CD4-positive, alpha-beta T cell (primary cell): ENCODE measurements at regions not wholly inside any gene's neighbourhood (a gene's known extent, or its start where the extent isn't known, plus 50 kb on each side); places are given as distances from the start of the nearest gene placed in this dataset.

Experiments used
- ATAC-seq: fragments of 200-7000 bp; cut with Tn5 transposase; one replicate; pipeline ENCODE4 v1.10.0; 2022; ENCODE audit warnings: mild to moderate bottlenecking; ENCODE audit not compliant: poor library complexity
- CTCF ChIA-PET: fragments of 350-600 bp; sonication (Branson Sonifier 250); formaldehyde crosslinking; loops from one replicate; lab custom pipeline; 2021; ENCODE audit warnings: antibody characterized with exemption, inconsistent platforms; lab: Charles Lee
- POLR2A ChIA-PET: fragments of 350-600 bp; sonication (Branson Sonifier 250); formaldehyde crosslinking; loops from one replicate; lab custom pipeline; 2021; ENCODE audit warnings: antibody characterized with exemption, inconsistent platforms; lab: Charles Lee
- DNase-seq, 14 experiments: peaks; one replicate each; pipeline ENCODE4 v3.0.0-alpha.2; 2013 to 2020; ENCODE audit warnings: mixed read lengths in 2 of 14
- H3K27ac ChIP-seq, 2 donors: one replicate each; pipeline versions ENCODE4 v1.5.1 to v1.7.0; 2013; ENCODE audit warnings: low read length in 2 of 2, low read depth in 1 of 2, mild to moderate bottlenecking in 1 of 2
- H3K27me3 ChIP-seq, 2 experiments: 1 replicate in 1 of 2; 2 replicates in 1 of 2; pipeline versions ENCODE4 v1.6.1 to v1.7.0; 2013; ENCODE audit warnings: low read length in 2 of 2, control low read depth in 1 of 2, mild to moderate bottlenecking in 1 of 2, moderate library complexity in 1 of 2; ENCODE audit not compliant: insufficient read depth in 2 of 2, control insufficient read depth in 1 of 2
- H3K36me3 ChIP-seq: one replicate; pipeline ENCODE4 v1.6.1; 2013; ENCODE audit warnings: low read length, control low read depth; ENCODE audit not compliant: insufficient read depth
- H3K4me1 ChIP-seq: one replicate; pipeline ENCODE4 v1.6.1; 2013; ENCODE audit warnings: low read length, control low read depth; ENCODE audit not compliant: insufficient read depth
- H3K4me3 ChIP-seq: one replicate; pipeline ENCODE4 v1.5.1; 2013; ENCODE audit warnings: mild to moderate bottlenecking, low read length, moderate library complexity
- H3K9me3 ChIP-seq, 2 experiments: 1 replicate in 1 of 2; 2 replicates in 1 of 2; pipeline versions ENCODE4 v1.6.1 to v1.7.0; 2013; ENCODE audit warnings: low read length in 2 of 2, mild to moderate bottlenecking in 2 of 2, control low read depth in 1 of 2, moderate library complexity in 1 of 2; ENCODE audit not compliant: control insufficient read depth in 1 of 2, insufficient read depth in 1 of 2
- H3K27ac Mint-ChIP-seq: one replicate; pipeline ENCODE4 v1.8.0; 2020; ENCODE audit warnings: mixed read lengths
- H3K27me3 Mint-ChIP-seq: one replicate; pipeline ENCODE4 v1.8.0; 2021; ENCODE audit warnings: mixed read lengths
- H3K36me3 Mint-ChIP-seq: one replicate; pipeline ENCODE4 v1.8.0; 2021; ENCODE audit warnings: low read depth, mixed read lengths
- H3K4me1 Mint-ChIP-seq: one replicate; pipeline ENCODE4 v1.8.0; 2021; ENCODE audit warnings: low read depth, mixed read lengths
- H3K4me3 Mint-ChIP-seq: one replicate; pipeline ENCODE4 v1.8.0; 2020; ENCODE audit warnings: mild to moderate bottlenecking, mixed read lengths
- H3K9me3 Mint-ChIP-seq: one replicate; pipeline ENCODE4 v1.8.0; 2020; ENCODE audit warnings: mixed read lengths
- intact Hi-C, 2 experiments: fragments of 100-400 bp; cut with DNase I in 1 of 2; cut with micrococcal nuclease in 1 of 2; formaldehyde crosslinking; loops; one replicate each; pipeline versions ENCODE4 v1.15.1 to v1.9.0; 2023 to 2025; cut with DNase I, micrococcal nuclease
- TF ChIP-seq, protein P1 (sequence below): fragments of 200-600 bp; IDR thresholded peaks from one replicate; pipeline ENCODE4 v1.8.0; 2022; ENCODE audit warnings: antibody characterized with exemption, mild to moderate bottlenecking

DNA sequence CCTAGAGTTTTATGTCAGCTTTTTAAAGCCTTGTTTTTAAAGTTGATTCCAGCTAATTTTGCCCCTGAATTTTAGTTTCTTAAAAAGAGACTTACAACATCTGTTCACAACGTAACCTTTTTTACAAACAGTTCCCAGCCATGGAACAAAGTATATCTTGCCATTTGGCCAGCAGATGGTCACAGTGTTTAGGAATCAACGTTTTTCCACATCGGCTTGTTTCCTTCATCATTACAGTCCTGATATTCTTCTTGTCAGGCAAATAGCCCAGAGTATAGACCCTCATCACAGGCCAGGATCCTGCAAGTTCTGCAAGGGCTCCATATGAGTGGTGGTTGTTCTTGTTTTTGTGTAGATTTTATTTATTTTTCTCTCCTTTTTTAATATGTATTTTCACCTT, 341.7 kb upstream of the HTR1E start:
- POLR2A ChIA-PET, result no interaction called here
- ATAC-seq (no peak), DNase-seq (no peak)

DNA sequence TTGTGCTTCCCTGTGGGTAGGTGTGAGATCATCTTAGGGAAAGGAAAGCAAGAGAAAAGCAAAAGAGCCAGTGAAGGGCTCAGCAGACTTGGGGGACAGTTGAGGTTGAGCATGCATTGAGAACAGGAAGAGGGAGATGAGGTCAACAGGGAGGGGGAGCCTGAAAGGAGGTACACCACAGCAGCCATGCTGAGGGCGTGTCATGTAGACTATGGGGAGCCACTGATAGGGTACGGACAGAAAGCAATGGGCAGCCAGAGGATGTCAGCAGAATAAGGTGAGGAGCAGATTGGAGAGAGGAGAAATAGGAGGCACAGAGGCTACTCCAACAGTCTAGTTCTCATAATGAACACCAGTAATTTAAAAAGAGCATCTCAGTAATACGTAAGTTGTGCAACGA, 351.1 kb upstream of the HTR1E start:
- intact Hi-C loops, result no loop called here
- POLR2A ChIA-PET, result no interaction called here
- Mint-ChIP-seq H3K9me3 (peaks cover 16% of the 10 kb centered on the region), H3K4me1 (no peaks in the 10 kb centered on the region), H3K27me3 (no peaks in the 10 kb centered on the region), H3K27ac (no peak overlapping the region), H3K4me3 (no peak overlapping the region), H3K36me3 (no peaks in the 10 kb centered on the region)
- Histone ChIP-seq H3K36me3 (no peaks in the 10 kb centered on the region), H3K4me1 (no peaks in the 10 kb centered on the region), H3K27ac (no peak overlapping the region), H3K4me3 (no peak overlapping the region), H3K27me3 (no peaks in the 10 kb centered on the region), H3K9me3 (peaks cover 7 to 14% of the 10 kb centered on the region in 2 experiments)
- TF ChIP-seq, protein P1, sequence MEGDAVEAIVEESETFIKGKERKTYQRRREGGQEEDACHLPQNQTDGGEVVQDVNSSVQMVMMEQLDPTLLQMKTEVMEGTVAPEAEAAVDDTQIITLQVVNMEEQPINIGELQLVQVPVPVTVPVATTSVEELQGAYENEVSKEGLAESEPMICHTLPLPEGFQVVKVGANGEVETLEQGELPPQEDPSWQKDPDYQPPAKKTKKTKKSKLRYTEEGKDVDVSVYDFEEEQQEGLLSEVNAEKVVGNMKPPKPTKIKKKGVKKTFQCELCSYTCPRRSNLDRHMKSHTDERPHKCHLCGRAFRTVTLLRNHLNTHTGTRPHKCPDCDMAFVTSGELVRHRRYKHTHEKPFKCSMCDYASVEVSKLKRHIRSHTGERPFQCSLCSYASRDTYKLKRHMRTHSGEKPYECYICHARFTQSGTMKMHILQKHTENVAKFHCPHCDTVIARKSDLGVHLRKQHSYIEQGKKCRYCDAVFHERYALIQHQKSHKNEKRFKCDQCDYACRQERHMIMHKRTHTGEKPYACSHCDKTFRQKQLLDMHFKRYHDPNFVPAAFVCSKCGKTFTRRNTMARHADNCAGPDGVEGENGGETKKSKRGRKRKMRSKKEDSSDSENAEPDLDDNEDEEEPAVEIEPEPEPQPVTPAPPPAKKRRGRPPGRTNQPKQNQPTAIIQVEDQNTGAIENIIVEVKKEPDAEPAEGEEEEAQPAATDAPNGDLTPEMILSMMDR, result no peak
- CTCF ChIA-PET, result no interaction called here
- no peak for DNase-seq
- no peak for ATAC-seq

More for the DNA sequence above, 341.7 kb upstream of the HTR1E start:
- no peaks in the 10 kb centered on the region for H3K9me3 ChIP-seq
- intact Hi-C loops, result no loop called here
- no peak overlapping the region for H3K27ac ChIP-seq
- Mint-ChIP-seq H3K36me3 (no peaks in the 10 kb centered on the region), H3K4me1 (no peaks in the 10 kb centered on the region), H3K27ac (no peak overlapping the region), H3K27me3 (no peaks in the 10 kb centered on the region), H3K9me3 (peaks cover 2% of the 10 kb centered on the region), H3K4me3 (no peak overlapping the region)
- CTCF ChIA-PET, result no interaction called here
- TF ChIP-seq, protein P1, result no peak
- no peaks in the 10 kb centered on the region for H3K36me3 ChIP-seq
- H3K4me1 ChIP-seq, result no peaks in the 10 kb centered on the region
- no peak overlapping the region for H3K4me3 ChIP-seq
- H3K27me3 ChIP-seq, result no peaks in the 10 kb centered on the region

DNA sequence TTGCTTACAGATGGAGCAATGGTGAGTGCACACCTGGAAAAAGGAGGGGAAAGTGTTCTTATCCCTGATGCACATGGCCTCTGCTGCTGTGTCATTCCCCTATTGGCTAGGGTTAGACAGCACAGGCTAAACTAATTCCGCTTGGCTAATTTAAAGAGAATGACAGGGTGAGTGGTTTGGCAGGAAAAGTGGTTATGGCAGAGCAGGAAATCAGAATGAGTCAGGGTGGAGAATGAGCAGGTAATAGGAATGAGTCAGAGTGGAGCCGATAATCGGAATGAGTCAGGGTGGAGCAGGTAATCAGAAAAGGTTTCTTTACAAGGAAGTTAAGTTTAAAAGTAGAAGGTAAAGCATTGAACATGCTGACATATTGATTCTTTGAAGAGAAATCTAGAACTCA, 355.5 kb upstream of the HTR1E start:
- peaks cover 30% of the 10 kb centered on the region for H3K9me3 Mint-ChIP-seq
- intact Hi-C loops, result no loop called here
- POLR2A ChIA-PET, result no interaction called here
- DNase-seq (no peak), ATAC-seq (no peak)
- no peak overlapping the region for H3K4me3 Mint-ChIP-seq
- no peaks in the 10 kb centered on the region for H3K36me3 Mint-ChIP-seq
- H3K4me1 ChIP-seq, result no peaks in the 10 kb centered on the region
- no peak overlapping the region for H3K4me3 ChIP-seq
- H3K4me1 Mint-ChIP-seq, result no peaks in the 10 kb centered on the region
- no peaks in the 10 kb centered on the region for H3K27me3 ChIP-seq
- H3K27ac Mint-ChIP-seq, result no peak overlapping the region
- H3K27ac ChIP-seq, result no peak overlapping the region
- CTCF ChIA-PET, result no interaction called here
- peaks cover 14 to 17% of the 10 kb centered on the region in 2 experiments for H3K9me3 ChIP-seq
- H3K36me3 ChIP-seq, result no peaks in the 10 kb centered on the region
- TF ChIP-seq, protein P1, result no peak
- no peaks in the 10 kb centered on the region for H3K27me3 Mint-ChIP-seq
